GM12891 (cell line): ENCODE measurements at regions not wholly inside any gene's neighbourhood (a gene's known extent, or its start where the extent isn't known, plus 50 kb on each side); places are given as distances from the start of the nearest gene placed in this dataset.

ENCODE experiments used
- PAX5 ChIP-seq: IDR thresholded peaks from 2 replicates; pipeline ENCODE4 v1.6.1; 2011; ENCODE audit warnings: low read length, moderate library complexity, mild to moderate bottlenecking; ENCODE audit not compliant: insufficient read depth, severe bottlenecking
- POLR2A ChIP-seq: IDR thresholded peaks from 2 replicates; pipeline ENCODE4 v1.6.1; 2011; ENCODE audit warnings: low read depth, low read length, control low read depth
- POLR2AphosphoS5 ChIP-seq: IDR thresholded peaks from 2 replicates; pipeline ENCODE4 v1.6.1; 2011; ENCODE audit warnings: low read depth, low read length, control low read depth
- SPI1 ChIP-seq: IDR thresholded peaks from 2 replicates; pipeline ENCODE4 v1.6.1; 2011; ENCODE audit warnings: low read depth, low read length, control low read depth
- TAF1 ChIP-seq: IDR thresholded peaks from 2 replicates; pipeline ENCODE4 v1.6.1; 2011; ENCODE audit warnings: low read depth, low read length, control low read depth

DNA sequence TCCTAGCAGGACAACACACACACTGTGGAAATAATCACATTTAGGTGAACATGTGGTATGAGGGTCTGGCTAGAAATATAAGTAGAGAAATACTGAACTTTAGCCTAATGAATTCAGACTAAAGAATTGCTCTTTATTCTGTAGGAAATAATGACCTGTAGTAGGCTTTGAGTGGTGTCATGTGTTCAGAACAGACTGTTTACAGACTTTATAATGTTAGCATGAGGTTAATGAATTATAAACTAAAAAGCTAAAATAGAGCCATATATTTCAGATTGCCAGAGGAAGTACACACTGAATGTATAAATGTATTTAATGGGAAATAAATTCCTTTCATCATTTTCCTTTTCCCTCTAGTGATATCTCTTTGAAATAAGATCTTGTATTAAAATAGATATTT, 669.5 kb upstream of the EPHA7 start:
- TF ChIP-seq PAX5 = no peak
- TF ChIP-seq POLR2AphosphoS5 = no peak
- TF ChIP-seq POLR2A = no peak
- TF ChIP-seq TAF1 = no peak
- no peak for TF ChIP-seq SPI1
